ENCODE measurements at regions not wholly inside any gene's neighbourhood (a gene's known extent, or its start where the extent isn't known, plus 50 kb on each side); places are given as distances from the start of the nearest gene placed in this dataset.

GRCh38 chr1:219792337-219793021, 135.9 kb downstream of the SLC30A10 start:
- TF ChIP-seq MXI1 (IDR thresholded peaks at IDR 0.05; ENCODE audit: borderline replicate concordance, low read depth, low read length) = no peak
- TF ChIP-seq CTCF (conservative IDR thresholded peaks at IDR 0.05; ENCODE audit: low read depth, low read length) = no peak
- no peak; the same call in 1 of the 2 replicates for TF ChIP-seq MAFK (IDR thresholded peaks at IDR 0.05; ENCODE audit: low read depth, low read length)
- TF ChIP-seq BHLHE40 (IDR thresholded peaks at IDR 0.05; ENCODE audit: low read depth, low read length) = no peak
- no peak for TF ChIP-seq USF2 (IDR thresholded peaks at IDR 0.05; ENCODE audit: low read depth, low read length)
- TF ChIP-seq POLR2A (IDR thresholded peaks at IDR 0.05; ENCODE audit: low read depth, low read length) = no peak
- TF ChIP-seq RFX5 (IDR thresholded peaks at IDR 0.05; ENCODE audit: low read depth, low read length) = no peak
- no peak for TF ChIP-seq CEBPB (IDR thresholded peaks at IDR 0.05; ENCODE audit: low read depth, low read length)
- TF ChIP-seq RCOR1 (IDR thresholded peaks at IDR 0.05; ENCODE audit: insufficient replicate concordance, low read length) = no peak
- 0 out of 2 replicates have a peak, but pooled peaks have one; percentile 12 for TF ChIP-seq FOS (IDR thresholded peaks at IDR 0.05; ENCODE audit: low read depth, low read length)
- TF ChIP-seq CHD1 (IDR thresholded peaks at IDR 0.05; ENCODE audit: low read depth, low read length) = no peak
- TF ChIP-seq RAD21 (IDR thresholded peaks at IDR 0.05; ENCODE audit: low read length) = no peak
